Mesothelial cell of epicardium (in vitro differentiated cells): ENCODE measurements at regions not wholly inside any gene's neighbourhood (a gene's known extent, or its start where the extent isn't known, plus 50 kb on each side); places are given as distances from the start of the nearest gene placed in this dataset.

Source experiments
- DNase-seq, 2 experiments: peaks; one replicate each; pipeline ENCODE4 v3.0.0; 2021; ENCODE audit warnings: low spot score in 2 of 2; ENCODE audit not compliant: unreplicated experiment in 2 of 2
- H3K27ac Mint-ChIP-seq: 2 replicates; pipeline ENCODE4 v1.8.0; 2021; ENCODE audit warnings: mixed read lengths
- H3K27me3 Mint-ChIP-seq: 2 replicates; pipeline ENCODE4 v1.8.0; 2021; ENCODE audit warnings: low read depth, mixed read lengths
- H3K36me3 Mint-ChIP-seq: 2 replicates; pipeline ENCODE4 v1.8.0; 2021; ENCODE audit warnings: mixed read lengths
- H3K4me1 Mint-ChIP-seq: 2 replicates; pipeline ENCODE4 v1.8.0; 2021; ENCODE audit warnings: mixed read lengths
- H3K4me3 Mint-ChIP-seq: 2 replicates; pipeline ENCODE4 v1.8.0; 2021; ENCODE audit warnings: mild to moderate bottlenecking, moderate library complexity, mixed read lengths
- H3K9me3 Mint-ChIP-seq: 2 replicates; pipeline ENCODE4 v1.8.0; 2021; ENCODE audit warnings: mixed read lengths
- CTCF ChIP-seq: fragments of 200-600 bp; sonication (generic); IDR thresholded peaks from one replicate; pipeline ENCODE4 v1.5.0; 2021; ENCODE audit warnings: antibody characterized with exemption; ENCODE audit not compliant: unreplicated experiment

GRCh38 chr18:54675076-54675475 lies 84.0 kb downstream of the DYNAP start:
- no peak overlapping the region for H3K27ac Mint-ChIP-seq
- H3K4me3 Mint-ChIP-seq = no peak overlapping the region
- H3K36me3 Mint-ChIP-seq = peaks cover 4% of the 10 kb centered on the region
- H3K9me3 Mint-ChIP-seq = peaks cover 7% of the 10 kb centered on the region
- no peak for TF ChIP-seq CTCF
- H3K4me1 Mint-ChIP-seq = peaks cover 9% of the 10 kb centered on the region
- DNase-seq = no peak
- H3K27me3 Mint-ChIP-seq = no peaks in the 10 kb centered on the region

GRCh38 chr18:54679318-54680149 lies 88.5 kb downstream of the DYNAP start:
- DNase-seq = no peak
- Mint-ChIP-seq H3K9me3 (peaks cover 7% of the 10 kb centered on the region), H3K27ac (no peak overlapping the region), H3K4me1 (peaks cover 7% of the 10 kb centered on the region), H3K36me3 (peaks cover 4% of the 10 kb centered on the region), H3K27me3 (no peaks in the 10 kb centered on the region), H3K4me3 (no peak overlapping the region)
- no peak for TF ChIP-seq CTCF

GRCh38 chr18:54684784-54685183 lies 93.7 kb downstream of the DYNAP start:
- DNase-seq = no peak
- Mint-ChIP-seq H3K27ac (no peak overlapping the region), H3K27me3 (no peaks in the 10 kb centered on the region), H3K4me3 (no peak overlapping the region), H3K4me1 (peaks cover 5% of the 10 kb centered on the region), H3K36me3 (no peaks in the 10 kb centered on the region), H3K9me3 (peaks cover 4% of the 10 kb centered on the region)
- TF ChIP-seq CTCF = no peak

GRCh38 chr18:54689319-54689718 lies 98.3 kb downstream of the DYNAP start:
- Mint-ChIP-seq H3K36me3 (no peaks in the 10 kb centered on the region), H3K27me3 (peaks cover 5% of the 10 kb centered on the region), H3K9me3 (peaks cover 4% of the 10 kb centered on the region), H3K4me3 (no peak overlapping the region), H3K4me1 (peaks cover 3% of the 10 kb centered on the region), H3K27ac (no peak overlapping the region)
- TF ChIP-seq CTCF = no peak
- no peak for DNase-seq

GRCh38 chr18:54690198-54690597 lies 99.2 kb downstream of the DYNAP start:
- Mint-ChIP-seq H3K36me3 (no peaks in the 10 kb centered on the region), H3K27me3 (peaks cover 5% of the 10 kb centered on the region), H3K4me1 (no peaks in the 10 kb centered on the region), H3K27ac (no peak overlapping the region), H3K9me3 (peaks cover 9% of the 10 kb centered on the region), H3K4me3 (no peak overlapping the region)
- no peak for DNase-seq
- no peak for TF ChIP-seq CTCF
